ENCODE measurements at regions not wholly inside any gene's neighbourhood (a gene's known extent, or its start where the extent isn't known, plus 50 kb on each side); places are given as distances from the start of the nearest gene placed in this dataset.

DNA sequence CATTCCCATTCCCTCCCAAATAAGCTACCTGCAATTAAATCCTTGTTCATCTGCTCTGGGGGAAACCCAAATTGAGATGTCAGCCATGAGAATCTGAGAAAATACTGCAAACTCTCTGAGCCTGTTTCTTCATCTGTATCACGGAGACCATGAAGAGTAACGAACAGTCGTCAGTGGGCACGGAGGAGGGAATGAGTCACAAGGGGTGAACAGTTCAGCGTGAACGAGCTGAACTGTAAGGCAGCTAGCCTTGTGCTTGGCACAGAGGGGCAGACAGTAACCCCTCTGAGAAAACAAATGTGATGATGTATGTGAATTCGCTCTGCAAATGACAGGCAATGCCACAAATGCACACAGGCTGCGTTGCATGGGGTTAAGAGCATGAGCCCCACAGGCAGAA, 288.7 kb downstream of the FOXO1 start:
- no peak for TF ChIP-seq CTCF (conservative IDR thresholded peaks at IDR 0.05)
- H3K27ac ChIP-seq = no peak overlapping the region

DNA sequence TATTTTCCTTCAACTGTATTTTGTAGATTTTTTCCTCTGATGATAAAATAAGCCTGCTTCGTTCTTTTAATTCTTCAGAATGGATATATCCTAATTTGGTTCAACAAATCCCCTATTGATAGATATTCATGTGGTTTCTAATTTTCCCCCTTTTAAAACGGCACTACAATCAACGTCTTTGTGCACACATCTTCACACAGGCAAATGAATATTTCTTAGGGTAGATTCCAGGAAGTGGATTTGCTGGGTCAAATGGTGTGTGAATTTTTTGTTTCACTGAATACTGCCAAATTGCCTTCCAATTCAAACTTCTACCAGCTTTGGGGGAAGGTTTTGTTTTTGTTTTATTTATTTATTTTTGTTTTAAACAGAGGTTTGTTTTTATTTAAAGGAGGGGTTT, 287.2 kb downstream of the FOXO1 start:
- TF ChIP-seq ZFX (IDR thresholded peaks at IDR 0.05) = no peak
- TF ChIP-seq CTCF (conservative IDR thresholded peaks at IDR 0.05) = no peak

GRCh38 chr13:40379794-40380578, 286.5 kb downstream of the FOXO1 start:
- no peak overlapping the region for H3K27ac ChIP-seq

More for the DNA sequence above, 287.2 kb downstream of the FOXO1 start:
- H3K27ac ChIP-seq = no peak overlapping the region

GRCh38 chr13:40381935-40382764, 284.3 kb downstream of the FOXO1 start:
- TF ChIP-seq CTCF (conservative IDR thresholded peaks at IDR 0.05) (no peak), ZFX (IDR thresholded peaks at IDR 0.05) (no peak)
- H3K27ac ChIP-seq = no peak overlapping the region

More at GRCh38 chr13:40379794-40380578, 286.5 kb downstream of the FOXO1 start:
- no peak for TF ChIP-seq CTCF (conservative IDR thresholded peaks at IDR 0.05)
- no peak for TF ChIP-seq ZFX (IDR thresholded peaks at IDR 0.05)

DNA sequence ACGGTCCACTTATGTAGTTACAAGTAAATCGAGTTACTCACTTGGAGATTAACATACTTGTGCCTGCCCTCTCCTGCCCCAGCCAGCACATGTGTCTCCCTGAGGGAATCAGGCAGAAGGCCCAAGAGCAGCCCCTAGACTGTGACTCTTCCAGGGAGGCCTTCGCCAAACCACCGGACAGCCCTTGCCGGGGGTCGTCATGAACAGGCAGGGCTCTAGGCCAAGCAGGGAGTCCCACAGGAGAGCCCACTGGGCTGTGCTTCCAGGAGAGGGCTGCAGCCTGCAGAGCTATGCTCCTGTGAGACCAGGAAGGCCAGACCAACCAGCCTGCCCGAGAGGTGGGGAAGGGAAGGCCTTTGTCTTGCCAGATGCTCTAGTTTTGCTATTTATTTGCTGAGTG, 283.3 kb downstream of the FOXO1 start:
- no peak overlapping the region for H3K27ac ChIP-seq
- no peak for TF ChIP-seq ZFX (IDR thresholded peaks at IDR 0.05)

DNA sequence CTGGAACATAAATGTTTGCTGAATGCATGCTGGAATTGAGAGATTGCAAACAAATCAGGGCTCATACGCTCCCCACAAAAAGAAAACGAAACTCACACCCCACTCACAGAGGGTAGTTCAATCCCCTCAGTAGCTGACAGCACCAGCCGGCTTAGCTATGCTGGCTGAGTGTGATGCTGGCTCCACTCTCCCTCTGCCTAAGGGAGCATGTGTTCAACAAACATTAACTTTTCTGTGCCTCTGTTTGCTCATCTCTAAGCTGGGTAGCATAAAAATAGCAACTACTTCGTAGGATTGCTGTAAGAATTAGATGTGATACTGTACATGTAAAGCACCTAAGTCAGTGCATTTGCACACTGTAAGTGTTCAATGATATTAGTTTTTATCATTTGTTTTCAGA, 282.6 kb downstream of the FOXO1 start:
- TF ChIP-seq ZFX (IDR thresholded peaks at IDR 0.05) = no peak
- no peak overlapping the region for H3K27ac ChIP-seq

DNA sequence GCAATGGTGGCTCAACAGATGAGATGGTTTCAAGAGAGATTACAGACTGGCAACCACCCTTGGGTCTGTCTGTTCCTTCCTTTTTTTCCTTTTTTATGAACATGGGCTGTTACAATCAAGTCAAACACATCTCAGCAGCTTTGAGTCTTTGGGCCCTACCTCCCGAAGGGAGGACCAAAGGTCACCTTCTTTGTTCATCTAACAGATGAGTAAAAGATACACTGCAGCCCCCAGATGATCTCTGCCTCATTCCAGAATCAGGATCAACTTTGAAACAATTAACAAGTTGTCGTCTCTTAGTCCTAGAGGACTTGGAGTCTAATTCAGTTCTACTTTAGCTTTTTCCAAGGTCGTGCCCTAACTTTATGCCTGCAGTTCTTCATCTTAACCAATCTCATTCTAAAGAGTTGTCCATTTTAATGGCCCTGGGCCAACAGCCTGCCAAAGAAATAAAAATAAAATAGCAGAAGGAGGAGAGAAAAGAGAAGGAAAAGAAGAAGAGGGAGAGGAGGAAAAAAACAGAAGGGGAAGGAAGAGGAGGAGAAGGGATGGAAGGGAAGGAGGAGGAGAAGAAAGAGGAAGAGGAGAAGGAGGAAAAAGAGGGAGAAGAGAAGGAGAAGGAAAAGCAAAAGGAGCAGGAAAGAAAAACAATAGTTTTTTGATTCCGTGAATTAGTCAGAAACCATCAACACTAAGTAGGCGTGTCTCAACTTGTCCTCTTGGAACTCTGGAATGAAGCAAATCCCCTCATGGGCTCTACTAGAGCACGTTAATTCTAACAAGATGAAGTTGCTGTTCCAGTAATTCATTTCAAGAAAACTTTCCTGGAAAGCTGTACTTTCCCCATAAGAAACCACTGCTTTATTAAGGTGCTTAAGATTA, 281.2 kb downstream of the FOXO1 start:
- H3K27ac ChIP-seq = no peak overlapping the region
- TF ChIP-seq CTCF (conservative IDR thresholded peaks at IDR 0.05) (no peak), ZFX (IDR thresholded peaks at IDR 0.05) (no peak)

GRCh38 chr13:40385858-40386180, 280.6 kb downstream of the FOXO1 start:
- TF ChIP-seq CTCF (conservative IDR thresholded peaks at IDR 0.05) = no peak
- TF ChIP-seq ZFX (IDR thresholded peaks at IDR 0.05) = no peak
- no peak overlapping the region for H3K27ac ChIP-seq

Measured in C4-2B (cell line).